ENCODE measurements at regions not wholly inside any gene's neighbourhood (a gene's known extent, or its start where the extent isn't known, plus 50 kb on each side); places are given as distances from the start of the nearest gene placed in this dataset.

- TF ChIP-seq, protein P1, sequence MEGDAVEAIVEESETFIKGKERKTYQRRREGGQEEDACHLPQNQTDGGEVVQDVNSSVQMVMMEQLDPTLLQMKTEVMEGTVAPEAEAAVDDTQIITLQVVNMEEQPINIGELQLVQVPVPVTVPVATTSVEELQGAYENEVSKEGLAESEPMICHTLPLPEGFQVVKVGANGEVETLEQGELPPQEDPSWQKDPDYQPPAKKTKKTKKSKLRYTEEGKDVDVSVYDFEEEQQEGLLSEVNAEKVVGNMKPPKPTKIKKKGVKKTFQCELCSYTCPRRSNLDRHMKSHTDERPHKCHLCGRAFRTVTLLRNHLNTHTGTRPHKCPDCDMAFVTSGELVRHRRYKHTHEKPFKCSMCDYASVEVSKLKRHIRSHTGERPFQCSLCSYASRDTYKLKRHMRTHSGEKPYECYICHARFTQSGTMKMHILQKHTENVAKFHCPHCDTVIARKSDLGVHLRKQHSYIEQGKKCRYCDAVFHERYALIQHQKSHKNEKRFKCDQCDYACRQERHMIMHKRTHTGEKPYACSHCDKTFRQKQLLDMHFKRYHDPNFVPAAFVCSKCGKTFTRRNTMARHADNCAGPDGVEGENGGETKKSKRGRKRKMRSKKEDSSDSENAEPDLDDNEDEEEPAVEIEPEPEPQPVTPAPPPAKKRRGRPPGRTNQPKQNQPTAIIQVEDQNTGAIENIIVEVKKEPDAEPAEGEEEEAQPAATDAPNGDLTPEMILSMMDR (IDR thresholded peaks at IDR 0.05) = no peak
- no peak for TF ChIP-seq POLR2AphosphoS5 (IDR thresholded peaks at IDR 0.05; ENCODE audit: low read depth, low read length)
Observed at GRCh38 chr2:123853161-123853560, 171.9 kb upstream of the CNTNAP5 start.

Measured in Panc1 (cell line).